Uterus (tissue), 2 donors: ENCODE measurements at regions not wholly inside any gene's neighbourhood (a gene's known extent, or its start where the extent isn't known, plus 50 kb on each side); places are given as distances from the start of the nearest gene placed in this dataset.

Experiments used
- POLR2A ChIP-seq, 2 donors: fragments of 450-650 bp; IDR thresholded peaks; one replicate each; pipeline ENCODE4 v1.6.1; 2016; ENCODE audit warnings: antibody characterized with exemption in 2 of 2, mild to moderate bottlenecking in 1 of 2, moderate library complexity in 1 of 2
- TF ChIP-seq, protein P1 (sequence below), 4 experiments: fragments of 200-600 bp in 2 of 4; fragments of 450-650 bp in 2 of 4; sonication (generic) in 2 of 4; IDR thresholded peaks; one replicate each; pipeline ENCODE4 v1.5.1; 2016 to 2019; ENCODE audit warnings: antibody characterized with exemption in 4 of 4, mild to moderate bottlenecking in 2 of 4, moderate library complexity in 1 of 4

- no peak for TF ChIP-seq POLR2A (IDR thresholded peaks at IDR 0.05)
- TF ChIP-seq, protein P1, sequence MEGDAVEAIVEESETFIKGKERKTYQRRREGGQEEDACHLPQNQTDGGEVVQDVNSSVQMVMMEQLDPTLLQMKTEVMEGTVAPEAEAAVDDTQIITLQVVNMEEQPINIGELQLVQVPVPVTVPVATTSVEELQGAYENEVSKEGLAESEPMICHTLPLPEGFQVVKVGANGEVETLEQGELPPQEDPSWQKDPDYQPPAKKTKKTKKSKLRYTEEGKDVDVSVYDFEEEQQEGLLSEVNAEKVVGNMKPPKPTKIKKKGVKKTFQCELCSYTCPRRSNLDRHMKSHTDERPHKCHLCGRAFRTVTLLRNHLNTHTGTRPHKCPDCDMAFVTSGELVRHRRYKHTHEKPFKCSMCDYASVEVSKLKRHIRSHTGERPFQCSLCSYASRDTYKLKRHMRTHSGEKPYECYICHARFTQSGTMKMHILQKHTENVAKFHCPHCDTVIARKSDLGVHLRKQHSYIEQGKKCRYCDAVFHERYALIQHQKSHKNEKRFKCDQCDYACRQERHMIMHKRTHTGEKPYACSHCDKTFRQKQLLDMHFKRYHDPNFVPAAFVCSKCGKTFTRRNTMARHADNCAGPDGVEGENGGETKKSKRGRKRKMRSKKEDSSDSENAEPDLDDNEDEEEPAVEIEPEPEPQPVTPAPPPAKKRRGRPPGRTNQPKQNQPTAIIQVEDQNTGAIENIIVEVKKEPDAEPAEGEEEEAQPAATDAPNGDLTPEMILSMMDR (IDR thresholded peaks at IDR 0.05) = no peak
These were observed 441.0 kb upstream of the NPVF start for GRCh38 chr7:25669281-25669781.
